22Rv1 (cell line): ENCODE measurements at regions not wholly inside any gene's neighbourhood (a gene's known extent, or its start where the extent isn't known, plus 50 kb on each side); places are given as distances from the start of the nearest gene placed in this dataset.

Experiments
- H3K27ac ChIP-seq: fragments of 450-650 bp; 2 replicates; pipeline ENCODE4 v1.5.1; 2017
- CTCF ChIP-seq: fragments of 450-650 bp; IDR thresholded peaks from 2 replicates; pipeline ENCODE4 v1.5.1; 2017; ENCODE audit warnings: mild to moderate bottlenecking
- ZFX ChIP-seq: fragments of 450-650 bp; IDR thresholded peaks from 2 replicates; pipeline ENCODE4 v1.6.1; 2017; ENCODE audit warnings: antibody characterized with exemption, borderline replicate concordance

DNA sequence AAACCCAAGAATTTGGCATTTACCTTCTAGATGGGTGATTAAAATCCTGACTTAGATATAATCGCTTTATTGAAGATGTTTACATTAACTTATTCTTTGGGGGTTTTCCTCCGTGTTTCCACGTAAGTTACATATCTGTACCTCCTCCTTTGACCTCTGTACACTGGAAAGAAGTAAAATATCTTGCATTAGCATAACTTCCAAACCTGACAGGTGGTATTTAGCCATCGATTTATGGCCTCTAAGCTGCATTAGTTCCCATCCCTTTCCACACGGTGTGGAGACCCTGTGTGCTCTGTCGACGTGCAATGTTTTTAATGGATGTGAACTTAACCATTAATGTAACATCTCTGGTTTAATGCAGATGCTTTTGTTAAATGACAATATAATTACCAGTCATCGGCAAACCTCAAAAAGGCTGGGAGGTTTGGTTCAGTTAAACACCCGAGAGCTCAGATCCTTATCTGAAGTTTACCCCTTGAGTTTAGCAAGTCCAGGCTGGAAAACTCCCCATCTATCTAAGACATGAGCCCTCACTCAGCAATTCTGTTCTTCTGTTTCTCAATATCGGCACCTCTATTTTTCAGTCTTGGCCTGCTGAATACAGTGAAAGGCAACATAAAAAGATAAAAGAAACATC lies 295.2 kb downstream of the GATA3 start:
- H3K27ac ChIP-seq, result no peak overlapping the region
- no peak for TF ChIP-seq ZFX

- H3K27ac ChIP-seq, result no peak overlapping the region
- TF ChIP-seq ZFX (no peak), CTCF (no peak)
Measured at GRCh38 chr10:8350250-8350967, 295.9 kb downstream of the GATA3 start.

GRCh38 chr10:8352171-8353075 lies 297.9 kb downstream of the GATA3 start:
- TF ChIP-seq ZFX, result no peak
- no peak for TF ChIP-seq CTCF
- H3K27ac ChIP-seq, result no peak overlapping the region

- no peak overlapping the region for H3K27ac ChIP-seq
- TF ChIP-seq CTCF (no peak), ZFX (no peak)
Measured at GRCh38 chr10:8356283-8356682, 301.8 kb downstream of the GATA3 start.

DNA sequence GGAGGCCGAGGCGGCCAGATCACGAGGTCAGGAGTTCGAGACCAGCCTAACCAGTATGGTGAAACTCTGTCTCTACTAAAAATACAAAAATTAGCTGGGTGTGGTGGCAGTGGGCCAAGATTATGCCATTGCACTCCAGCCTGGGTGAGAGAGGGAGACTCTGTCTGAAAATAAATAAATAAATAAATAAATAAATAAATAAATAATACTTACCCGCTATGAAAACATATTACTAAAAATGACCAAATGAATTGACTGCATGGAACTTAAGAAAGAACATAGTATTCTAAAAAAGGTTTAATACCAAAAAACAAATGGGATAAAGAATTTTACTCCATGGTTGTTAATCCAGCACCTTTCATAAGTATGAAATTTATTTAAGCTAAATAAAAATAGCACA lies 305.0 kb downstream of the GATA3 start:
- H3K27ac ChIP-seq, result no peak overlapping the region
- TF ChIP-seq CTCF (no peak), ZFX (no peak)

DNA sequence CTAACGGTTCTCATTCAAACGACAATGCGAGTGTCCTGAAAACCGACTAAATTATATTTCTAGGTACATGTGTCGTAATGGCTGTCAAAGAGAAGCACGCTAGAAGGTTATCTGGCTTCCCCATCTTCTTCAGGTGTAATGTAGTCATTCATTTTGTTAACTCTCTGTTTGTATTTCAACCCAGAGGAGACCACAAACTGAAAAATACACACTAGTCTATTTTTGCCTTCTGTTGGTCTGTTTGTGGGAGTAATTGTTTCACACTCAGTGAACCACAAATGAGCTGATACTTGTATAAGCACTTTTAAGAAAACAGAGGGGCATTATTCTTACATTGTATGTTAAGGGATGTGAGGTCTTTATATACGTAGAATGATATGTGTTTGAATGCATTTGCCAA lies 305.9 kb downstream of the GATA3 start:
- no peak overlapping the region for H3K27ac ChIP-seq
- TF ChIP-seq ZFX (no peak), CTCF (no peak)

GRCh38 chr10:8360814-8361509 lies 306.5 kb downstream of the GATA3 start:
- H3K27ac ChIP-seq, result no peak overlapping the region
- TF ChIP-seq CTCF, result no peak
- no peak for TF ChIP-seq ZFX
